Testis (tissue), 2 donors: ENCODE measurements at regions not wholly inside any gene's neighbourhood (a gene's known extent, or its start where the extent isn't known, plus 50 kb on each side); places are given as distances from the start of the nearest gene placed in this dataset.

Experiments used
- DNase-seq: peaks from one replicate; pipeline ENCODE4 v3.0.0-alpha.2; 2019
- H3K27ac ChIP-seq, 2 donors: fragments of 200-600 bp; sonication (generic); one replicate each; pipeline ENCODE4 v1.5.1; 2019
- H3K27me3 ChIP-seq: fragments of 200-600 bp; sonication (generic); one replicate; pipeline ENCODE4 v1.5.1; 2019
- H3K36me3 ChIP-seq: fragments of 200-600 bp; sonication (generic); one replicate; pipeline ENCODE4 v1.5.1; 2017; ENCODE audit warnings: low read depth; ENCODE audit errors: missing control alignments
- H3K4me1 ChIP-seq: fragments of 200-600 bp; sonication (generic); one replicate; pipeline ENCODE4 v1.5.1; 2019
- H3K4me3 ChIP-seq, 2 donors: fragments of 200-600 bp; sonication (generic); one replicate each; pipeline ENCODE4 v1.5.1; 2017 to 2019
- H3K9me3 ChIP-seq: fragments of 200-600 bp; sonication (generic); one replicate; pipeline ENCODE4 v1.5.1; 2017
- POLR2A ChIP-seq: fragments of 450-650 bp; IDR thresholded peaks from one replicate; pipeline ENCODE4 v1.6.1; 2017; ENCODE audit warnings: antibody characterized with exemption, mild to moderate bottlenecking, moderate library complexity
- WGBS, 2 donors: methylation state at CpG; one replicate each; pipeline ENCODE4 v1.1.5; 2018; 5-methylcytosine and 5-hydroxymethylcytosine counted together
- intact Hi-C: fragments of 100-400 bp; cut with DNase I; formaldehyde crosslinking; loops from one replicate; pipeline ENCODE4 v1.15.1; 2023; ENCODE audit warnings: low total_unique reads
- TF ChIP-seq, protein P1 (sequence below), 3 experiments: fragments of 450-650 bp in 2 of 3; fragments of 200-600 bp in 1 of 3; sonication (generic) in 1 of 3; IDR thresholded peaks; one replicate each; pipeline ENCODE4 v1.5.1; 2016 to 2019; ENCODE audit warnings: antibody characterized with exemption in 3 of 3, mild to moderate bottlenecking in 2 of 3, moderate library complexity in 1 of 3

DNA sequence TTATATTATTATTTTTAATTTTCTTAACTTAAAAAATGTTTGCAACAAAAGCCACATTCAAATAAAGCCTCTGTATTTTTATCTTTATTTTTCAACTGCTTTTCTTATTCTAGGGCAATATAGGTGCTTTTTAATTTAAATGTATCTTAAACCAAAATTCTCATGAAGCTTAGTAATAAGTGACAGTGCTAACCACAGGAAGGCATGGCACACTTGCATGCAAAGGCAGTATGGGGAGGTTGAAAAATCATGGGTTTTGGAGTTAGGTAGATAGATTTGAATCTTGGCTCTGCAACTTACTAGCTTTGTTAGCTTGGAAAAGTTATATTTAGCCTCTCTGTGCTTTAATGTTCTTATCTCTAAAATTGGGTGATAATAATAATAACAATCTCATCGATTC is 458.0 kb downstream of the DMAC1 start:
- no peak for DNase-seq
- intact Hi-C loops, result no loop called here
- Histone ChIP-seq H3K4me1 (no peaks in the 10 kb centered on the region), H3K36me3 (no peaks in the 10 kb centered on the region), H3K27me3 (no peaks in the 10 kb centered on the region), H3K4me3 (no peak overlapping the region), H3K9me3 (no peaks in the 10 kb centered on the region), H3K27ac (no peak overlapping the region)
- WGBS, 2 donors, result 43 to 50% methylated on average over 1 of the region's 1 CpG
- TF ChIP-seq, protein P1, sequence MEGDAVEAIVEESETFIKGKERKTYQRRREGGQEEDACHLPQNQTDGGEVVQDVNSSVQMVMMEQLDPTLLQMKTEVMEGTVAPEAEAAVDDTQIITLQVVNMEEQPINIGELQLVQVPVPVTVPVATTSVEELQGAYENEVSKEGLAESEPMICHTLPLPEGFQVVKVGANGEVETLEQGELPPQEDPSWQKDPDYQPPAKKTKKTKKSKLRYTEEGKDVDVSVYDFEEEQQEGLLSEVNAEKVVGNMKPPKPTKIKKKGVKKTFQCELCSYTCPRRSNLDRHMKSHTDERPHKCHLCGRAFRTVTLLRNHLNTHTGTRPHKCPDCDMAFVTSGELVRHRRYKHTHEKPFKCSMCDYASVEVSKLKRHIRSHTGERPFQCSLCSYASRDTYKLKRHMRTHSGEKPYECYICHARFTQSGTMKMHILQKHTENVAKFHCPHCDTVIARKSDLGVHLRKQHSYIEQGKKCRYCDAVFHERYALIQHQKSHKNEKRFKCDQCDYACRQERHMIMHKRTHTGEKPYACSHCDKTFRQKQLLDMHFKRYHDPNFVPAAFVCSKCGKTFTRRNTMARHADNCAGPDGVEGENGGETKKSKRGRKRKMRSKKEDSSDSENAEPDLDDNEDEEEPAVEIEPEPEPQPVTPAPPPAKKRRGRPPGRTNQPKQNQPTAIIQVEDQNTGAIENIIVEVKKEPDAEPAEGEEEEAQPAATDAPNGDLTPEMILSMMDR (IDR thresholded peaks at IDR 0.05), result no peak
- TF ChIP-seq POLR2A, result no peak

DNA sequence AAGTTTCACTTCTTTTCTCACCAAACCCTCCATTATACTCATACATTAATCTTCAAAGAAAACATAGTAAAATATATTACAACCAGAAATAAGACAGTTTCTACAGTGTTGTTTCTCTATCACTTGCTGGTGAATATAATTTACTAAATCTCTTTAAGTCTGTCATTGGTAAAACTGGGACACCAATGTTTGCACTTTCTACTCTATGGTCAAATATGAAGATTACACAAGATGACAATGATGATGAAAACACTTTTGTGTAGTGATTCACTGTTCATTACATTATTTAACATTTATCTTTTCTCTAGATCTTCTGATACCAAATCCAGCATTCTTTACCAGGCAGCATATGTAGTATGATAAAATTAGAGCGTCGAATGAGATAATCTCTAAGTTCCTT is 459.1 kb downstream of the DMAC1 start:
- Histone ChIP-seq H3K36me3 (no peaks in the 10 kb centered on the region), H3K27ac (no peak overlapping the region), H3K9me3 (no peaks in the 10 kb centered on the region), H3K4me1 (no peaks in the 10 kb centered on the region), H3K27me3 (no peaks in the 10 kb centered on the region), H3K4me3 (no peak overlapping the region)
- WGBS, 2 donors, result 48 to 65% methylated on average over 2 of the region's 2 CpGs
- no peak for DNase-seq
- TF ChIP-seq, protein P1 (IDR thresholded peaks at IDR 0.05), result no peak
- TF ChIP-seq POLR2A, result no peak
- intact Hi-C loops, result no loop called here

DNA sequence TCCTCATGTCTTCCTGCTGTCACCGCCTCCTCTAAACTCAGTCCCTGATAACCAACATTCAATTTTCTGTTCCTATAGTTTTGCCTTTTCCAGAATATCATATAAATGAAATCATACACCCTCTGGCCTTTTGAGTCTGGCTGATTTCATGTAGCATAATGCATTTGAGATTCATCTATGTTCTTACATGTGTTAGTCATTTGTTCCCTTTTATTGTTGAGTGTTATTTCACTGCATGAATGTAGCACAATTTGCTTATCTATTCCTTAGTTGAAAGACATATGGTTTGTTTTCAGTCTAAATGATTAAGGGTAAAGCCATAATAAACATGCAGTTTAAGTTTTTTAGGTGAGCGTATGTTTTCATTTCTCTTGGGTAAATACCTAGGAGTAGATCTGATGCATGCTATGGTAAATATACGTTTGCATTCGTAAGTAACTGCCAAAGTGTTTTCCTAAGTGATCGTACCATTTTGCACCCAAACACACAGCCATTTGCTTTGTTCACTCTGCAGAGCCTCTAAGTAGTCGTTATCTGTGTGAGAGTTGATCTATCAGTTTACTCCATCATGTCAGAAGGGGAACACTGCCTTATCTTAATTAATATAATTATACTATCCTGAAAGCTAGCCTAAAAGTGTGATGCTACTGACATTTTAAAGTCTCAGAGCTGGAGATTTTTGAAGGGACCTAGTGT is 460.8 kb downstream of the DMAC1 start:
- WGBS, 2 donors, result 70 to 83% methylated on average over 6 of the region's 6 CpGs
- intact Hi-C loops, result no loop called here

DNA sequence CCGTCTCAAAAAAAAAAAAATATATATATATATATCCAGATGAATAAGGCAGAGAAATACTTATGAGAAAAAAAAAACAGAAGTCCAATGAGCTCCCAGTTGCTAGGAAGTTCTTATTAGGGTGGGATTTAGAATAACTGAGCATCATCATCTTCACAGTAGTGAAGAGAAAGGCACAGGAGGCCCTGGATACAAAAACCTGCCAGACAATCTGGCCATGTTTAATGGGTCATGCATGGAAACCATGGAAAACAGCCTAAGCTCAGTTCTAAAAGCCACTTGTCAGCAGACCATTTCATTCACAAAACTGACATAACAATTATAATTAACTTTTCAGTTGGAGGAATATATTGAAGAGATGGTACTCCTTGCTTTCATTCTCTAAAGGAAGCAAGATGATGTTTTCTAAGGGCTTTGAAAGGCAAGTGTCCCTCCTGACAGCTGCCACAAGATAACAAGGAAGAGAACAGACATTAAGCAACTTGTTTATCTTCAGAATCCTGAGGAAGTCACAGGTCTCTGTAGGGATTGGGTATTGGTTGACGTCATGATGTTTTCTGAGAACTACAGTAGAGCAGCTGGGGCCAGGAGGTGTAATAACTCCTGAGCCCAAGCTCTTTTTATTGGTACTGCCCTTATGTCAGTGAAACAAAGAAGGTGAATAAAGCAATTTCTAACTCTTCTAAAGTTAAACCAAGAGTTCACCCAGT is 463.1 kb downstream of the DMAC1 start:
- no peaks in the 10 kb centered on the region for H3K4me1 ChIP-seq
- H3K36me3 ChIP-seq, result no peaks in the 10 kb centered on the region
- intact Hi-C loops, result no loop called here
- no peak for DNase-seq
- WGBS, 2 donors, result 56 to 66% methylated on average over 2 of the region's 2 CpGs
- no peaks in the 10 kb centered on the region for H3K9me3 ChIP-seq
- H3K27me3 ChIP-seq, result no peaks in the 10 kb centered on the region
- TF ChIP-seq, protein P1 (IDR thresholded peaks at IDR 0.05), result no peak
- TF ChIP-seq POLR2A, result no peak
- no peak overlapping the region for H3K4me3 ChIP-seq
- H3K27ac ChIP-seq, result no peak overlapping the region

More for the DNA sequence above, 460.8 kb downstream of the DMAC1 start:
- H3K9me3 ChIP-seq, result no peaks in the 10 kb centered on the region
- H3K27me3 ChIP-seq, result no peaks in the 10 kb centered on the region
- TF ChIP-seq, protein P1 (IDR thresholded peaks at IDR 0.05), result no peak
- no peak for TF ChIP-seq POLR2A
- no peaks in the 10 kb centered on the region for H3K4me1 ChIP-seq
- no peak overlapping the region for H3K27ac ChIP-seq
- H3K36me3 ChIP-seq, result no peaks in the 10 kb centered on the region
- no peak overlapping the region for H3K4me3 ChIP-seq
- no peak for DNase-seq
